Endothelial cell of umbilical vein (primary cell): ENCODE measurements at regions not wholly inside any gene's neighbourhood (a gene's known extent, or its start where the extent isn't known, plus 50 kb on each side); places are given as distances from the start of the nearest gene placed in this dataset.
"Not testable (repeated sequence)": the region's sequence is repeated elsewhere in the genome, so short reads cannot be mapped to it uniquely, and the experiment has no call there.

Experiments used
- BruUV-seq: library from RNA; stranded (reverse); fragments of 400-500 nt; replicated peaks from 2 replicates; lab custom pipeline; 2021; lab: Mats Ljungman, UMichigan
- CTCF ChIA-PET: fragments of 300-600, 350-600 bp; sonication (Branson Sonifier 250); formaldehyde crosslinking; loops from one replicate; lab custom pipeline; 2021; ENCODE audit warnings: antibody characterized with exemption, inconsistent platforms; lab: Charles Lee
- POLR2A ChIA-PET: fragments of 300-600, 350-600 bp; sonication (Branson Sonifier 250); formaldehyde crosslinking; loops from one replicate; lab custom pipeline; 2021; ENCODE audit warnings: antibody characterized with exemption, inconsistent platforms; lab: Charles Lee
- DNase-seq: peaks from one replicate; pipeline ENCODE4 v3.0.0-alpha.2; 2011; ENCODE audit warnings: low read depth, low spot score
- FAIRE-seq: peaks from 2 replicates; lab custom pipeline; 2011; peaks lifted over from hg19 to GRCh38; lab: Jason Lieb, UNC
- H2AFZ ChIP-seq: 2 replicates; pipeline ENCODE4 v1.6.0; 2012; ENCODE audit warnings: low read depth, low read length, control low read depth, inconsistent platforms
- H3K27ac ChIP-seq: 2 replicates; pipeline ENCODE4 v1.5.1; 2011; ENCODE audit warnings: low read depth, mild to moderate bottlenecking, control low read depth, low read length, moderate library complexity; ENCODE audit not compliant: insufficient read depth
- H3K27me3 ChIP-seq, 2 experiments: 2 replicates each; pipeline versions ENCODE4 v1.6.0 to v1.6.1; 2011; ENCODE audit warnings: low read length in 2 of 2, mixed read lengths in 1 of 2; ENCODE audit not compliant: control insufficient read depth in 2 of 2, insufficient read depth in 2 of 2
- H3K36me3 ChIP-seq, 2 experiments: 2 replicates in 1 of 2; 3 replicates in 1 of 2; pipeline ENCODE4 v1.5.1; 2011; ENCODE audit warnings: low read length in 2 of 2, mild to moderate bottlenecking in 1 of 2, moderate library complexity in 1 of 2; ENCODE audit not compliant: control insufficient read depth in 2 of 2, insufficient read depth in 2 of 2; ENCODE audit errors: extremely low read depth in 1 of 2
- H3K4me1 ChIP-seq: 3 replicates; pipeline ENCODE4 v1.5.1; 2011; ENCODE audit warnings: mild to moderate bottlenecking, low read length; ENCODE audit not compliant: control insufficient read depth, insufficient read depth; ENCODE audit errors: extremely low read depth
- H3K4me2 ChIP-seq: 2 replicates; pipeline ENCODE4 v1.6.1; 2011; ENCODE audit warnings: low read length, control low read depth, mixed read lengths; ENCODE audit not compliant: insufficient read depth
- H3K4me3 ChIP-seq, 3 experiments: fragments of 200-600 bp in 1 of 3; sonication (generic), shearing (Covaris generic) in 1 of 3; replicated peaks in 1 of 3; 2 replicates each; pipeline ENCODE4 v1.5.1; 2011 to 2016; ENCODE audit warnings: control low read depth in 3 of 3, low read length in 3 of 3, mild to moderate bottlenecking in 2 of 3, inconsistent platforms in 1 of 3, low read depth in 1 of 3, moderate library complexity in 1 of 3; ENCODE audit not compliant: insufficient read depth in 1 of 3
- H3K79me2 ChIP-seq: 2 replicates; pipeline ENCODE4 v1.6.0; 2012; ENCODE audit warnings: low read length, inconsistent platforms; ENCODE audit not compliant: control insufficient read depth, insufficient read depth
- H3K9ac ChIP-seq: replicated peaks from 2 replicates; pipeline ENCODE3; 2011; ENCODE audit warnings: low read length, control low read depth; ENCODE audit not compliant: insufficient read depth; ENCODE audit errors: extremely low read depth
- H3K9me1 ChIP-seq: replicated peaks from 3 replicates; pipeline ENCODE4 v1.6.0; 2011; ENCODE audit warnings: mild to moderate bottlenecking, low read length; ENCODE audit not compliant: control insufficient read depth, insufficient read depth; ENCODE audit errors: extremely low read depth
- H3K9me3 ChIP-seq: replicated peaks from 2 replicates; pipeline ENCODE4 v1.5.1; 2012; ENCODE audit warnings: low read length, inconsistent platforms; ENCODE audit not compliant: control insufficient read depth, insufficient read depth
- H4K20me1 ChIP-seq: replicated peaks from 2 replicates; pipeline ENCODE3; 2011; ENCODE audit warnings: mild to moderate bottlenecking, low read length; ENCODE audit not compliant: control insufficient read depth, insufficient read depth; ENCODE audit errors: extremely low read depth
- GATA2 ChIP-seq: IDR thresholded peaks from 2 replicates; pipeline ENCODE4 v1.7.0; 2011; ENCODE audit warnings: low read depth, mild to moderate bottlenecking, moderate library complexity, mixed read lengths, low read length; ENCODE audit not compliant: insufficient read length, insufficient read depth
- JUN ChIP-seq: IDR thresholded peaks from 2 replicates; pipeline ENCODE4 v1.6.1; 2011; ENCODE audit warnings: borderline replicate concordance, low read depth; ENCODE audit not compliant: insufficient read length, insufficient read depth
- dilution Hi-C: fragments of 300-500 bp; cut with MboI; formaldehyde crosslinking; loops from one replicate; pipeline ENCODE4 v1.15.0; 2019; ENCODE audit warnings: low sequenced_read_pairs; ENCODE audit not compliant: extremely low pct_ligation_motif_present
- intact Hi-C: fragments of 100-400 bp; cut with micrococcal nuclease; formaldehyde crosslinking; loops from one replicate; pipeline ENCODE4 v1.10.0; 2022

GRCh38 chr16:65815707-65816106 is 550.8 kb upstream of the CDH5 start:
- H3K9ac ChIP-seq = no peak overlapping the region
- no peaks in the 10 kb centered on the region for H4K20me1 ChIP-seq
- no peaks in the 10 kb centered on the region for H3K79me2 ChIP-seq
- ChIA-PET POLR2A (no interaction called here), CTCF (no interaction called here)
- no peaks in the 10 kb centered on the region for H3K27me3 ChIP-seq
- BruUV-seq = no TSS peak
- H3K9me1 ChIP-seq = no peaks in the 10 kb centered on the region
- H3K4me2 ChIP-seq = no peak overlapping the region
- dilution Hi-C loops = no loop called here
- no peaks in the 10 kb centered on the region for H3K36me3 ChIP-seq
- no peak overlapping the region for H2AFZ ChIP-seq
- intact Hi-C loops = no loop called here
- TF ChIP-seq GATA2 = no peak
- TF ChIP-seq JUN = no peak
- no peak for FAIRE-seq
- no peak overlapping the region for H3K27ac ChIP-seq
- H3K4me3 ChIP-seq = no peak overlapping the region
- no peaks in the 10 kb centered on the region for H3K4me1 ChIP-seq
- no peaks in the 10 kb centered on the region for H3K9me3 ChIP-seq
- DNase-seq = no peak

GRCh38 chr16:65813879-65814278 is 552.6 kb upstream of the CDH5 start:
- BruUV-seq, dilution Hi-C loops, H3K4me1 ChIP-seq: not testable (repeated sequence)

More at GRCh38 chr16:65813879-65814278, 552.6 kb upstream of the CDH5 start:
- intact Hi-C loops, H4K20me1 ChIP-seq, POLR2A ChIA-PET, FAIRE-seq, H3K9me3 ChIP-seq, CTCF ChIA-PET, H3K36me3 ChIP-seq, DNase-seq, H3K4me3 ChIP-seq, H2AFZ ChIP-seq, H3K9me1 ChIP-seq, H3K27ac ChIP-seq, H3K27me3 ChIP-seq, H3K9ac ChIP-seq, H3K79me2 ChIP-seq, H3K4me2 ChIP-seq: not testable (repeated sequence)
